SK-N-SH treated with all-trans-retinoic acid at 6 μM for 48 hours (cell line): ENCODE measurements at regions not wholly inside any gene's neighbourhood (a gene's known extent, or its start where the extent isn't known, plus 50 kb on each side); places are given as distances from the start of the nearest gene placed in this dataset.

ENCODE experiments used
- ATAC-seq: fragments of 200-7000 bp; cut with Tn5 transposase; 3 replicates; pipeline ENCODE4 v1.9.1; 2020; ENCODE audit warnings: mild to moderate bottlenecking, moderate library complexity
- ARNTL ChIP-seq: fragments of 450-650 bp; formaldehyde crosslinking; IDR thresholded peaks from 2 replicates; pipeline ENCODE4 v1.5.0; 2020; ENCODE audit warnings: low read depth, mild to moderate bottlenecking, moderate library complexity, borderline replicate concordance
- BACH2 ChIP-seq: fragments of 250-450 bp; sonication (Bioruptor Pico); IDR thresholded peaks from 2 replicates; pipeline ENCODE4 v1.9.0; 2021; ENCODE audit warnings: mild to moderate bottlenecking, borderline replicate concordance
- CSDC2 ChIP-seq: fragments of 250-450 bp; sonication (Bioruptor Pico); IDR thresholded peaks from 2 replicates; pipeline ENCODE4 v1.5.0; 2020; ENCODE audit warnings: mild to moderate bottlenecking, moderate library complexity
- ESRRG ChIP-seq: fragments of 250-450 bp; sonication (Bioruptor Pico); IDR thresholded peaks from 2 replicates; pipeline ENCODE4 v1.6.1; 2021; ENCODE audit warnings: mild to moderate bottlenecking
- GLIS3 ChIP-seq: fragments of 250-450 bp; sonication (Bioruptor Pico); IDR thresholded peaks from 2 replicates; pipeline ENCODE4 v1.5.0; 2020; ENCODE audit warnings: mild to moderate bottlenecking, moderate library complexity
- ISL1 ChIP-seq: fragments of 250-450 bp; sonication (Bioruptor Pico); IDR thresholded peaks from 2 replicates; pipeline ENCODE4 v2.1.2; 2022; ENCODE audit warnings: mild to moderate bottlenecking, moderate library complexity
- OSR1 ChIP-seq: fragments of 250-450 bp; sonication (Bioruptor Pico); IDR thresholded peaks from 2 replicates; pipeline ENCODE4 v1.8.0; 2022; ENCODE audit warnings: moderate library complexity, mild to moderate bottlenecking, inconsistent platforms
- PATZ1 ChIP-seq: fragments of 250-450 bp; sonication (Bioruptor Pico); IDR thresholded peaks from 2 replicates; pipeline ENCODE4 v1.8.0; 2020; ENCODE audit warnings: mild to moderate bottlenecking, moderate library complexity, borderline replicate concordance
- POU6F1 ChIP-seq: fragments of 250-450 bp; sonication (Bioruptor Pico); IDR thresholded peaks from 2 replicates; pipeline ENCODE4 v1.8.0; 2021; ENCODE audit warnings: low read depth, mild to moderate bottlenecking, moderate library complexity, borderline replicate concordance
- RARB ChIP-seq: fragments of 250-450 bp; sonication (Bioruptor Pico); IDR thresholded peaks from 2 replicates; pipeline ENCODE4 v1.8.0; 2021; ENCODE audit warnings: mild to moderate bottlenecking, moderate library complexity
- SNAI2 ChIP-seq: fragments of 250-450 bp; sonication (Bioruptor Pico); IDR thresholded peaks from 2 replicates; pipeline ENCODE4 v1.5.0; 2020; ENCODE audit warnings: mild to moderate bottlenecking, moderate library complexity
- TCF4 ChIP-seq: fragments of 250-450 bp; sonication (Bioruptor Pico); IDR thresholded peaks from 2 replicates; pipeline ENCODE4 v1.8.0; 2021; ENCODE audit warnings: mild to moderate bottlenecking, moderate library complexity, borderline replicate concordance
- TOX ChIP-seq: fragments of 250-450 bp; sonication (Bioruptor Pico); IDR thresholded peaks from 2 replicates; pipeline ENCODE4 v1.8.0; 2021; ENCODE audit warnings: mild to moderate bottlenecking, moderate library complexity, borderline replicate concordance
- ZC3H10 ChIP-seq: fragments of 250-450 bp; sonication (Bioruptor Pico); IDR thresholded peaks from 2 replicates; pipeline ENCODE4 v1.5.1; 2021; ENCODE audit warnings: mild to moderate bottlenecking, moderate library complexity
- ZFP3 ChIP-seq: fragments of 250-450 bp; sonication (Bioruptor Pico); IDR thresholded peaks from 2 replicates; pipeline ENCODE4 v1.5.0; 2020; ENCODE audit warnings: mild to moderate bottlenecking, moderate library complexity
- ZFP30 ChIP-seq: fragments of 450-650 bp; formaldehyde crosslinking; IDR thresholded peaks from 2 replicates; pipeline ENCODE4 v1.5.0; 2022; ENCODE audit warnings: mild to moderate bottlenecking, moderate library complexity
- ZNF565 ChIP-seq: fragments of 450-650 bp; formaldehyde crosslinking; conservative IDR thresholded peaks from 2 replicates; pipeline ENCODE4 v1.5.0; 2020; ENCODE audit warnings: low read depth, mild to moderate bottlenecking, moderate library complexity
- ZNF70 ChIP-seq: fragments of 450-650 bp; formaldehyde crosslinking; IDR thresholded peaks from 2 replicates; pipeline ENCODE4 v1.5.0; 2020; ENCODE audit warnings: mild to moderate bottlenecking, moderate library complexity
- ZNF8 ChIP-seq: fragments of 450-650 bp; formaldehyde crosslinking; IDR thresholded peaks from 2 replicates; pipeline ENCODE4 v1.5.0; 2020; ENCODE audit warnings: mild to moderate bottlenecking, moderate library complexity
- TF ChIP-seq, protein P1 (sequence below): fragments of 250-450 bp; sonication (Bioruptor Pico); IDR thresholded peaks from 2 replicates; pipeline ENCODE4 v1.5.1; 2020; ENCODE audit warnings: low read depth, mild to moderate bottlenecking, moderate library complexity

GRCh38 chr10:83222300-83222699 lies 917.0 kb upstream of the GHITM start:
- TF ChIP-seq, protein P1, sequence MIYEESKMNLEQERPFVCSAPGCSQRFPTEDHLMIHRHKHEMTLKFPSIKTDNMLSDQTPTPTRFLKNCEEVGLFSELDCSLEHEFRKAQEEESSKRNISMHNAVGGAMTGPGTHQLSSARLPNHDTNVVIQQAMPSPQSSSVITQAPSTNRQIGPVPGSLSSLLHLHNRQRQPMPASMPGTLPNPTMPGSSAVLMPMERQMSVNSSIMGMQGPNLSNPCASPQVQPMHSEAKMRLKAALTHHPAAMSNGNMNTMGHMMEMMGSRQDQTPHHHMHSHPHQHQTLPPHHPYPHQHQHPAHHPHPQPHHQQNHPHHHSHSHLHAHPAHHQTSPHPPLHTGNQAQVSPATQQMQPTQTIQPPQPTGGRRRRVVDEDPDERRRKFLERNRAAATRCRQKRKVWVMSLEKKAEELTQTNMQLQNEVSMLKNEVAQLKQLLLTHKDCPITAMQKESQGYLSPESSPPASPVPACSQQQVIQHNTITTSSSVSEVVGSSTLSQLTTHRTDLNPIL (CRISPR knock-in tag), result no peak
- TF ChIP-seq RARB (CRISPR knock-in tag) (no peak), GLIS3 (CRISPR knock-in tag) (no peak), ZNF8 (CRISPR knock-in tag) (no peak), POU6F1 (CRISPR knock-in tag) (no peak), ISL1 (CRISPR knock-in tag) (no peak), BACH2 (no peak), ZNF565 (CRISPR knock-in tag) (no peak), OSR1 (CRISPR knock-in tag) (no peak), SNAI2 (no peak), CSDC2 (no peak), ZNF70 (CRISPR knock-in tag) (no peak), ZC3H10 (CRISPR knock-in tag) (no peak)
- no peak for ATAC-seq

DNA sequence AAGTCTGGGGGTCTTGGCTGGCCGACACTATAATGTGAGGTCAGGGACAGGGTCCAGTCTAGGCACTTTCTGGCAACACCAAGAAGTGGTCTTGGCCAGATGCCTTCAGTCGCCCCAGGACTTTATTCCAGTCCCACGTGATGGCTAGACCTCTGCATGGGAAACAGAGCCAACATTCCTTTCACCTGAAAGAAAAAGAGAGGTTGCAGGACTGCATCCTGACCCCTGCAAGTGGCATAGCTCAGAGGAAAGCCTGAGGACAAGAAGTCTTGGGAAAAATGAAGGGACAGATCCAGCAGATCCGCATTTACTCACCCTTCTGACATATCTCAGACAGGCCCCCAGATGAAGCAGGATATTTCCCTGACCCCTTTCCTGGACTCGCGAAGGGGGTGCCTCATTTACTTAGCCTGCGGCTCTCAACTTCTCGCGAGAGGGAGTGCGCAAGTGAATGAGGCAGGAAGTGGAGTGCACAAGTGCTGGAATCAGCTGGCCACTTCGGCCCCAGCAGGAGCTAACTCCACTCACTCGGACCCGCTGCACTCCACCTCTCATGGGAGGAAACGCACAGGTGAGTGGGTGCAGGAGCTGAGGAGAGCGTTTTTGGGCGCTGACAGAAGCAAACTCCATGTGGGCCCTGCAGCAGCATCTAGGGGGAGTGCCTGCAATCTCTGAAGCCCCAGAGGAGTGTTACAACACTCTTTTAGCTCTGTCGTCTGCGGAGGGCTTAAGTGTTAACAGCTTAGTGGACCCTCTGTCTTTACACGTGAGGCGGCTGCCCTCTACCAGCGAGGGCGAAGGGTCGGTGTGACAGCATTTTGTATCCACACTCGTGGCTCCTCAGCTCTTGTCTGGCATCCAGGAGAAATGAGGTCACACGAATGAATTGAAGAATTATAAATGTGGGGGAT lies 916.2 kb upstream of the GHITM start:
- TF ChIP-seq ZNF565 (CRISPR knock-in tag) (no peak), ESRRG (CRISPR knock-in tag) (no peak), POU6F1 (CRISPR knock-in tag) (no peak), ZFP30 (no peak), CSDC2 (no peak), BACH2 (no peak), ZNF70 (CRISPR knock-in tag) (no peak), PATZ1 (CRISPR knock-in tag) (no peak), TOX (no peak), TCF4 (CRISPR knock-in tag) (no peak), ARNTL (CRISPR knock-in tag) (no peak)
- TF ChIP-seq, protein P1 (CRISPR knock-in tag), result no peak
- TF ChIP-seq, all 23 proteins: peak for 0

GRCh38 chr10:83225781-83226180 lies 913.5 kb upstream of the GHITM start:
- ATAC-seq, result no peak
- TF ChIP-seq PATZ1 (CRISPR knock-in tag) (no peak), POU6F1 (CRISPR knock-in tag) (no peak), ZC3H10 (CRISPR knock-in tag) (no peak), ARNTL (CRISPR knock-in tag) (no peak), ISL1 (CRISPR knock-in tag) (no peak), SNAI2 (no peak), ZNF565 (CRISPR knock-in tag) (no peak), ZFP3 (CRISPR knock-in tag) (no peak), GLIS3 (CRISPR knock-in tag) (no peak)
- TF ChIP-seq, protein P1 (CRISPR knock-in tag), result no peak
- TF ChIP-seq, all 23 proteins: peak for 0

More for the DNA sequence above, 916.2 kb upstream of the GHITM start:
- ATAC-seq, result no peak
